ENCODE measurements at regions not wholly inside any gene's neighbourhood (a gene's known extent, or its start where the extent isn't known, plus 50 kb on each side); places are given as distances from the start of the nearest gene placed in this dataset.

GRCh38 chr12:31865023-31865422 is 94.2 kb upstream of the RESF1 start:
- no peak overlapping the region for H3K27ac ChIP-seq
- TF ChIP-seq ZFX (IDR thresholded peaks at IDR 0.05; ENCODE audit: borderline replicate concordance), result no peak
- TF ChIP-seq, protein P1, sequence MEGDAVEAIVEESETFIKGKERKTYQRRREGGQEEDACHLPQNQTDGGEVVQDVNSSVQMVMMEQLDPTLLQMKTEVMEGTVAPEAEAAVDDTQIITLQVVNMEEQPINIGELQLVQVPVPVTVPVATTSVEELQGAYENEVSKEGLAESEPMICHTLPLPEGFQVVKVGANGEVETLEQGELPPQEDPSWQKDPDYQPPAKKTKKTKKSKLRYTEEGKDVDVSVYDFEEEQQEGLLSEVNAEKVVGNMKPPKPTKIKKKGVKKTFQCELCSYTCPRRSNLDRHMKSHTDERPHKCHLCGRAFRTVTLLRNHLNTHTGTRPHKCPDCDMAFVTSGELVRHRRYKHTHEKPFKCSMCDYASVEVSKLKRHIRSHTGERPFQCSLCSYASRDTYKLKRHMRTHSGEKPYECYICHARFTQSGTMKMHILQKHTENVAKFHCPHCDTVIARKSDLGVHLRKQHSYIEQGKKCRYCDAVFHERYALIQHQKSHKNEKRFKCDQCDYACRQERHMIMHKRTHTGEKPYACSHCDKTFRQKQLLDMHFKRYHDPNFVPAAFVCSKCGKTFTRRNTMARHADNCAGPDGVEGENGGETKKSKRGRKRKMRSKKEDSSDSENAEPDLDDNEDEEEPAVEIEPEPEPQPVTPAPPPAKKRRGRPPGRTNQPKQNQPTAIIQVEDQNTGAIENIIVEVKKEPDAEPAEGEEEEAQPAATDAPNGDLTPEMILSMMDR (IDR thresholded peaks at IDR 0.05), result no peak

GRCh38 chr12:31861360-31861759 is 97.9 kb upstream of the RESF1 start:
- no peak for TF ChIP-seq ZFX (IDR thresholded peaks at IDR 0.05; ENCODE audit: borderline replicate concordance)
- TF ChIP-seq, protein P1 (IDR thresholded peaks at IDR 0.05), result no peak
- no peak overlapping the region for H3K27ac ChIP-seq

- H3K27ac ChIP-seq, result no peak overlapping the region
- no peak for TF ChIP-seq ZFX (IDR thresholded peaks at IDR 0.05; ENCODE audit: borderline replicate concordance)
- TF ChIP-seq, protein P1 (IDR thresholded peaks at IDR 0.05), result no peak
Observed at GRCh38 chr12:31860401-31860800, 98.8 kb upstream of the RESF1 start.

GRCh38 chr12:31859232-31859977 is 99.8 kb upstream of the RESF1 start:
- H3K27ac ChIP-seq, result no peak overlapping the region

DNA sequence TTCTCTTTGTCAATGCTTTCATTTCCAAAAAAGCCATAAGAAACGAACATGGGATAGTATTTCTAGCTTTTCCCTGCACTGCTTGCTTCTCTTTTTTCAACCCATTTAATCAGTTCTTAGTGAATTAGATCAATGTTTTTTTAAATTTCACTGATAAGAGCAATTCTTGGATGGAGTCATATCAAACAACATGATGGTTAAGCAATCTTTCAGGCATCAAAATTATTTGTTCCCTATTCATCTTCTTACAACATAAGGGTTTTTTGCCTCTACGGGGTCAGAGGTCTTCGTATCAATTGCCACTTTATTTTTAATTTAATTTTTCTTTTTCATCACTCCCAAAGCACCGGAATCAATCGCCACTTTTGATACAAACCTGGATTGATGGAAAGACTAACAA is 103.8 kb upstream of the RESF1 start:
- no peak for TF ChIP-seq ZFX (IDR thresholded peaks at IDR 0.05; ENCODE audit: borderline replicate concordance)
- TF ChIP-seq, protein P1 (IDR thresholded peaks at IDR 0.05), result no peak

More at GRCh38 chr12:31859232-31859977, 99.8 kb upstream of the RESF1 start:
- TF ChIP-seq, protein P1 (IDR thresholded peaks at IDR 0.05), result no peak
- TF ChIP-seq ZFX (IDR thresholded peaks at IDR 0.05; ENCODE audit: borderline replicate concordance), result no peak

GRCh38 chr12:31853977-31854376 is 105.2 kb upstream of the RESF1 start:
- TF ChIP-seq ZFX (IDR thresholded peaks at IDR 0.05; ENCODE audit: borderline replicate concordance), result no peak
- TF ChIP-seq, protein P1 (IDR thresholded peaks at IDR 0.05), result no peak
- no peak overlapping the region for H3K27ac ChIP-seq

More for the DNA sequence above, 103.8 kb upstream of the RESF1 start:
- no peak overlapping the region for H3K27ac ChIP-seq

DNA sequence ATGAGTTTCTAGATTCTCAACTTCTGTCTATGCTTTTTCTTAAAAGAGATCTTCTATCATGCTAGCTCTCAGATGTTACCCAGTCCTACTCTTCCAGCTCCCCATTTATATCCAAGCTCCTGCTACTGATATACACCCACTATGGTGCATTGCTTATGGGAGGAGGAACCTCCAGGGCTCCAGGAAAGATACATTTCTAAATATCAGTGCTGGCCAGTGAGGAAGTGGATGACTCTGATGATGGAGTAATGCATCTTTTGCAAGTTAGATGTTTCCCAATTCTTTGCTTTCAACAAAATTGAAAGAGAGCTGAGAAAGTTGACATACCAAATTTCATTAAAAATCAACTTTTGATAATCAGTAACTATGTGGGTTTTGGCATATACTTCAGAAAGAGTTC is 105.7 kb upstream of the RESF1 start:
- TF ChIP-seq, protein P1 (IDR thresholded peaks at IDR 0.05), result no peak
- TF ChIP-seq ZFX (IDR thresholded peaks at IDR 0.05; ENCODE audit: borderline replicate concordance), result no peak
- no peak overlapping the region for H3K27ac ChIP-seq
